Glomerular visceral epithelial cell (primary cell): ENCODE measurements at regions not wholly inside any gene's neighbourhood (a gene's known extent, or its start where the extent isn't known, plus 50 kb on each side); places are given as distances from the start of the nearest gene placed in this dataset.
A peak's percentile ranks its signal among the peaks of the same experiment; 100 is the strongest.

Source experiments
- DNase-seq: peaks from one replicate; pipeline ENCODE4 v3.0.0-alpha.2; 2016; ENCODE audit errors: extremely low spot score

DNA sequence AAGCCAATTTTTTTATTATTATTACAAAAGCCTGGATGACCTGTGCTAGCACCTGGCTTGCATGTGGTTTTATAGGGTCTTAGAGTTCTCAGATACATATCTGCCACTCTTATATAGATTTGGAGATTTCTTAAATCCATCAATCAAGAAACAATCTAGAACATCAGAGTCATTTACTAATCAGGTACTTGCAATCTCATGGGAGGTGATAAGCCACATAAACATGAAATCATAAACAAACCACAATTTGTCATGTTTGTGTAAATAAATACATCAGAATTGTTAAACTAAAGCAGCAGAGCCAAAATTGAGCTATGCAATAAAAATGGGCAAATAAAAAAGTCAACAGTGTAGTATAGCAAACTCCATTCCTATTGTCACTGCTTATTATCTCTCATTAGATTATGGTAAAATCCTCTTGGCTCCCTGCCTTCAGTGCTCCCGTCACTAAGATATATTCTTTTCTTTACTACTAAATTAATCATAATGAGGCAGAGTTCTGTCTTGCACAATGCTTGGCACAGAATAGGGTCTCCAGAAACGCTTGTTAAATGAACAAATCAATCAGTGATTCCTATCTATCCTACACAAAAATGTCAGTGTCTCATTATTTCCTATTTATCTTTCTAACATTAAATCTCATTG lies 108.7 kb upstream of the TTC29 start:
- no peak for DNase-seq

DNA sequence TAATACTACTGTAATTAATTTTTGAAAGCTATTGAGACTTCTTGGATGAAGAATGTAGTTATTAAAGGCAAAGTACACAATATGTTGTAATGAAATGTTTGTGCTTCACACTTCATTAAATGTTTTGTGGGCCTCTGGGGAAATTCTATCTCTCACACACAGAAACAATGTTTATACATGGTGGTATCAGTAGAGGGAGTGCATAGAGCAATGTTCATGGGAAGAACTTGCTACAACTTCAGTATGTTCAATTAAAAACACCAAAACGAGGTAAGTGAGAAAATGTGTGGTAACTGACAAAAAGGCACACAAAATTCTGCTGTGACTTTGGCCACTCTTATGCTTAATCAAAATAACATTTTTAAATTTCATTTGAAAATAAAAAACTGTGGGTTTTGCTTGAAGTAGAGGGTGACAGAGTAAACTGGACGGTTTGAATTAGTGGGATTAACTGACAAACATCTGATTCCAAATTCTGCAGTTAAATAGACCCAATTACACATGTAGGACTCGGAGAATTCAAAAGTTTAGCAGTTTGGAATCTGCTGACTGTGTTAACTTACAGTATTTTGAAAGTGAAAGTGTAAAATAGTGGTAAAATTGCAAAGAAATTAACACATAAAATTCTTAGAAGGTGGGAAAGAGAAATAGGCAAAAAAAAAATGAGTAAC lies 111.4 kb upstream of the TTC29 start:
- DNase-seq: peak; percentile 24

DNA sequence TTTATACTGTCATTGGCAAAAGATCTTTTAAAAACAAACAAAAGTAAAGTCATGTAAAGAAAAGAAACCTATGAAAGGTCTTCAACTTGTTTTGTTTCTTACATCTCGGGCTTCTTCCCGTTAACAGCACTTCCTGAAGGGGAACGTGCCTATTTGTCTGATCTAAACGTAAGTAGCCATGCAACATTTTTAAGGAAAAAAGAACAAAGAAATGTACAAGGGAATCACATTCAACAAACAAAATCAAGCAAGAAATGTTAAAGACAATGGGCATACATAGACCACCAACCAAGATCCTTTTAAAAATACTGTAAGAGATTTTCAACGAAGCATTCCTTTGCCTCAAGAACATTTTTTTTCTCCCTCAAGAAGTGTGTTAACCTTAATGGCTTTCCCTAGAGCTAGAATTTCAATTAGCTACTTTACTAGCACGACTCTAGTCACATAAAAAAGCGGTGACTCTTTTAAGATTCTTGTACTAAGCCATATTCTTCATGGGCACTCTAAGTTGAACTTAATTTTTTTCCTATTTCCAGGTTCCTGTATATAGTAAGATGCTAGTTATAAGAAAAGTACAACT lies 112.0 kb upstream of the TTC29 start:
- DNase-seq: peak; percentile 41

DNA sequence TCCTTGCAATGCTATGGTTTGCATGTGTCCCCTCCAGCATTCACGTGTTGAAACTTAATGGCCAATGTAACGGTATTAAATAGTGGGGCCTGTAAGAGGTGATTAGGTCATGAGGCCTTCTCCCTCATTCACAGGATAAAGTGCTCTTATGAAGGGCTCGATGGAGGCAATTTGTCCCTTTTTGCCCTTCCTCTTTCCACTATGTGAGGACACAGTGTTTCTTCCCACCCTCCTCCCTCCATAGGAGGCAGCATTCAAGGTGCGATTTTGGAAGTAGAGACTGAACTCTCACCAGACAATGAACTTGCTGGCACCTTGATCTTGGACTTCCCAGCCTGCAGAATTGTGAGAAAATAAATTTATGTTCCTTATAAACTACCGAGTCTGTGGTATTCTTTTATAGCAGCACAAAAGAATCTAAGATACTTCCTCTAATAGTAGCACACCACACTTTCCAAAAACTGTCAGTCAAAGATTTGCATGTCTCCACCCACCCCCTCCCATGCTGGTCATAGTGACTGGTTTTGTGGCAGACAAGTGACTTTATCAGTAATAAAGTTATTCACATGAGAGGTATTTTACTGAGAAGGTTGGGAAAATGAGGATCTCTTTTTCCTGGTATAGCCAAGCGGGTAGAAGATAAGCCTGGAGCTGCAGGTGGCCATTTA lies 113.5 kb upstream of the TTC29 start:
- no peak for DNase-seq

DNA sequence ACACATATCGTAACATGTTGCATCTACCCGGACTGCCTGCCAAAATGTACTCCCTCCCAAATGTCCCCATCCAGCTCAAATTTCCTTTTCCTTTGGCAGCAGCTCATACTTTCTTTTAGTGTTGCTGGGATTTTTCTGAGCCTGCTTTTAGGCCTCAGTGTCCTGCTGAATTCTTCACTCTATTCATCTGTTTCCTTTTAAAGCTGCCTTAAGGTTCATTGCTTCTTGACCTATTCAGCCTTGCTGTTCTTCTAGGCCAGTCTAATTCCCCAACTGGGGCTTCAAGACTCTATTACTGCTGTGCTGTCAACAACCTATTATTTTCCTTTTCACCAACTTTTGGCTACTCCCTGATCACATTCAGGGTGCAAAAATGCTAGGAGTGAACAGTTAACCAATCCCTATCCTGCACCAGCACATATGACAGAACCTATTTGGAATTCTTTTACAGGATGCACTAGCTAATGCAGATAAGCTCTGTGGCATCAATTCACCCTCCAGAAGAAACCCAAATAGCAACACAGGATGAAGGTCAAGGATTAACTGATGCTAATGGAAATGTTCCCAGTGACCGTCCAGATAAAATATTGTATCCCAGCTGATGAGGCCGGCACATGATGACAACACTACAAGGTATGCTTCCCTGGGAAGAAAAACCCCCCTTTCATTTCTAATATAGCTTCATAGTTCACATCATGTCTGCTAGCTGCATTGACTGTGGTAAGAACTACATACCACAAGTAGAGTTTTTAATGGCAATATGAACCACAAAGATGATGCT lies 114.7 kb upstream of the TTC29 start:
- peak; percentile 60 for DNase-seq

DNA sequence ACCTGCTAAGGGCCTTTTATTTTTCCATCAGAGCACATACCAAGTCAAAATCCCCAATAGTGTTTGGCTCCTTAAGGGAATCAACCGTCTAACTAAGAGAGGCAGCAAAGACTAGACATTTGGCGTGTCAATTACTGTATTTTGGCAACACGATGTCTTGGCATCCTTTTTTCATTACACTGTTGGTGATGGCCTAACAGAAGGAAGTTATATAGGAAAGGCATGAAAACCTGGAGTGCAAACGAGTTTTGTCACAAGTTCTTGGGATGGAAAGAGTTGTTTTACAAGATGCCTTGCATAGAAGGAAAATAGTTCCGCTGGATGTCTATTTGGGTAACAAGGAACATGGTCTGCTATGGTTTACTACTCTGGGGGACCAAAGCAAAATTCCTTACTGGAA lies 119.2 kb upstream of the TTC29 start:
- no peak for DNase-seq

DNA sequence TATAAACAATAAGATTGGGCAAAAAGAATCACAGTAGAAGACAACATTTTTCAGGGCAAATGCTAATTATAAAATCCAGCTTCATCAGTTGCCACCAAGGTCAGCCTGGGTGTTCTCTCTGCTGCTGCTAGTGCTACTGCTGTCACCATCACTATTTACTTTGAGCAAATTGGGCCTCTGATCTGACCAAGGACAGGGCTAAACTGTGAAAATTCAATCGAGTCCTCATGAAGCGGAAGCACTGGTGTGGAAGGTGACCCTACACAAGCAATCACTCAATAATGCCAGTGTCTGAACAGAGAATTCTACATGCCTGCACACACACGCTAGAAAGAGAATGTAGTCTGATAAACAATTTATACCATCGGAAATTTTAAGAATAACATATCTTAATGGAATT lies 122.9 kb upstream of the TTC29 start:
- DNase-seq: no peak

DNA sequence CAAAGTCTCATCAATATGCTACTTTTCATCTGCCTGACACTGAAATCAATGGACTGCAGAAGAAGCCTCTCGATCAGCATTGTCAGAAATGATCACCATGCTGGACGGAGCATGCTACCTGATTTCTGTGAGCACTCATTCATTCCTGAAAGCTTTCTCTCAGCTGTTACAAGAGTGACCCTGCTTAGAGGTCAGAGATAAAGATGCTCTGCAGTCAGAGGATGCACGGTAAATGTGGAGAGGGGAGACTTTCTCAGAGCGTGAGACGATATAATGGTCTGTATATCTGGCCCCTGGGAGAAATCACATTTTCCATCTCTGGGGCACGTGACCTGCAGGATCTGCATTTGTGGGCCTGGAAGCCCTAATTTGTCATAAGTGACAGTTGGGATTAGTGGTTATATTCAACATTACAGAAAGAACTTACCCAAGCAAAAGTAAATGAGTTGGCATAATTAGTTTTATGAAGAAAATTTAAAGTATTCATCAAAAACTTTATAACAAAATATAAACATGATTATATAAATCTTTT lies 125.6 kb upstream of the TTC29 start:
- no peak for DNase-seq

DNA sequence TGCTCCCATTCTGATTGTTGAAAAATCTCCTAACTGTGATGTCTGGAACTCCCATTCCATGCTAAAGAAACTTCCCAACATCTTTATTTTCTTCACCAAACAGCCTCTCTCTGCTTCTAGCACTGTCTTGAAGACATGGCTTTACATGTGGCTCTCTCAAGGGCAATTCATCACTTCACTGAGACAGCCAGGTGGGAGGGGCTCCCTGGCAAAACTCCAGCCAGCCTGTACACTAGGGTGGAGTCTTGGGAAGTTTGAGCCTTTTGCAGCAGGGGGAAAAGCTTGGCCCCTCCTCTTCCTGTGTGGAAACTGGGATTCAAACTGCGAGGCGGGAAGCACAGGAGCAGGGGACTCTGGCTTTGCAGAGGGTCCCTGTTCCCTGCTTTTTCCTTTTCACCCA lies 130.5 kb upstream of the TTC29 start:
- DNase-seq: no peak

DNA sequence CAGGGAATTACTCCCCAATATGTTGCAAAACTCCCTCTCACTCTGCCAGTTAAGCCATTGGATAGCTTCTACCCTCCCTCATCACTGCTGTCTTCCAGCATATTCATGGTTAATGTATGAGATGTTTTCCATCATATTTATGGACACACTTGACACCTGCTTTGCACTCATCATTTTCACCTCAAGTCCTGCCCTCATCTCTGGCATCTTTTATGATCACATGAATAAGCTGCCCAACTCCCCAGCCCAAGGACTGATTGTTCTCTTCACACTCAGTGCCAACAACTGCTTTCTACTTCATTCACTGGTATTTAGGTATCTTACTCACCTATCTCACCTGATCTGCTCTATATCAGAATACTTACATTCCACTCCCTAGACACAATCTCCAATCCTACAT lies 131.1 kb upstream of the TTC29 start:
- DNase-seq: no peak

DNA sequence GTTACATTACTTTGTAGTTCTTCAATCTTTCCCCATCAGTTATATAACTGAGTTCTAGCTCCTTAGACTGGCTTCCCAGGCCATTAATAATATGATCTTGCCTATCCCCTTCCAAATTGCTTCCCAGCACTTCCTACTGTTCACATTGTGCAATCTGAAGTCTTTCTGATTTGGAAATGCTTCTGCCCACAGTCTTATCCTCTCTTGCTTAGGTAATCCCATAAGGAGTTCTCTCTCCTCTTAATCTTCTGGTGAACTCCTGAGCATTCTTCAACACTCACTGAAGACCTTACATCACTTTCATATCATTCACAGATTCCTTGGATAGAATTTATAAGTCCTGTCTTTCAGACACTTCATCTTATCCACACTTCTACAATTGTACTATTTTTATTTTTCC lies 132.7 kb upstream of the TTC29 start:
- DNase-seq: no peak

DNA sequence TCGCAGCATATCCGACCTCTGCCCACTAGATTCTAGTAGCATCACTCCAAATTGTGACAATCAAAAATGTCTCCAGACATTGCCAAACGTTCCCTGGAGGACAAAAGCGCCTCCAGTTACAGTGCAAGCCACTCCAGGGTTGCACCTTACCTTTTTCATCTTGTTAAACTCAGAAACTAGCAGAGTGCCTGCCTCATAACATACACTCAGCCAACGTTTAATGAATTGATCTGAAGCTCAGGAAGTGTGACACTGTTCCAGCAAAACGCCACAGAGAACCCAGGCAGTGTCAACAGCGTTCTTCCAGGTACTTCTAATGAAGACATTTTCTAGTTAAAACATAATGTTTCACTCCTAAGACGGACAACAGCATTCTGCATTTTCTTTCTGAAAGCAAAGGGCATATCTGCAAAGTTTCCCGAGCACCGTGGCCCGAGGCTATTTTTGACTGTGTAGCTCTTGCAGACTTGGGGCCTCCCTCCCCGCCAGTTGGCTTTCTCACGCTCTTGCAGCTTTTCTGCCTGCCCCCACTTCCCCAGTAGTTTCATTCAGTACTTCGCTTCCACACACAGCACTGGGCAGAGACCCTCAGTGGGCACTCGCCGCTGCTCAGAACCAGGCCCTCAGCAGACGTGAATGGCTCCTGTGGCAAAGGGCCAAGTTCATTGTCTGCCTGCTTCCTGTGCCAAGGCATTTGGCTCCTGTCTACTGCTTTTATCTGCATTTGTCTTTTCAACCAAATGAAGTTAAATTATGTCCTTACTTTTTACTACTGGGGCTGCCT lies 133.4 kb upstream of the TTC29 start:
- DNase-seq: no peak

DNA sequence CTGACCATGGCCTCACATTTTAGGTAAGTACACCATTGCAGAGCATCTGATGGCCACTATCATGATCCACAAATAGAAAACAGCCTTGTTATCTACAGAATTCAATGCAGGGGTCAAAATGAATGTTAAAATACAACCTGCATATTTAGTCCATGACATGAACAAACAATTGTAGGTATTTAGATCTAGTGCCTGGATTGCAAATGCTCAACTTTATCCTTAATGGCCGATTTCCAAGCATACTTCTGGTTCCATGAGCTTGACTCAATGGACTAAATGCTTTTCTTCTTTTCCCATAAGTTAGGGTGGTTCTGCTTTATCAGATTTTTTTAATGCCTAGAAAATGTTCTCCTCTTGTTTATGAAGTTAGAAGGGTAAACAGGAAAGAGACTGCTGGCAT lies 139.2 kb upstream of the TTC29 start:
- no peak for DNase-seq

DNA sequence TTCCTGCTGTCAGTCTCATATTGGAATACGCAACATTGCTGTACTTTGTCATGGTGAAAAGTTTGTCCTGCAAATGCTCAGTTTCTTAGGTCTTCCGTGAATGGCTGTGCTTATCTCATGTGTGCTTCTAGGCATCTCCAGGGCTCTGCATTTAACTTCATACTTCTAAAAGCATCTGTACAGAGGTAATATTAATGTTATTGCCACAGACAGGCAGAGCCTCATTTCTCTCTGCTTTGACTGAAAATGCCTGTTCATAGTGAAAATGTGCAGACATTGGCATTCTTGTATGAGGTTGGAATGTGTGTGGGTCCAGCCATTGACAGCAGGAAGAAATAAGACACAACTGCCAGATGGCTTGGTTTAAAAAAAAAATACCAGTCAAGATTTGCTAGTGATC lies 140.1 kb upstream of the TTC29 start:
- DNase-seq: no peak

DNA sequence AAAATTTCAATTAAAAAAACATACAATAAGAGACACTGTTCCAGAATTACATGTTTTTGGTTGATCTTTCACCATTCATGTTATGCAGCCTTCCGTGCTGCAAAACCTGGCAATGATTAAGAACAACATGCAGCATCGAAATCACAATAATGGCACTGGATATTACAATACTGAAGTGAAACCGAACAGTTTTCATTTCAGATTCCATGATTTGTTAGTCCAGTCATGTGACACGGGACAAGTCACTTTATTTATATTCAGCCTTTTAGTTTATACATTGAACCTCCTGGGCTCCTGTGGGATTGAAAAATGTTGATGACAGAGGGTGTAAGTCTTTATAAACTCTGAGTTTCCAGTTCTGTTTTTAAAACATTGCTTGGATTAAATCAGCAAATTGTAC lies 142.5 kb upstream of the TTC29 start:
- no peak for DNase-seq

DNA sequence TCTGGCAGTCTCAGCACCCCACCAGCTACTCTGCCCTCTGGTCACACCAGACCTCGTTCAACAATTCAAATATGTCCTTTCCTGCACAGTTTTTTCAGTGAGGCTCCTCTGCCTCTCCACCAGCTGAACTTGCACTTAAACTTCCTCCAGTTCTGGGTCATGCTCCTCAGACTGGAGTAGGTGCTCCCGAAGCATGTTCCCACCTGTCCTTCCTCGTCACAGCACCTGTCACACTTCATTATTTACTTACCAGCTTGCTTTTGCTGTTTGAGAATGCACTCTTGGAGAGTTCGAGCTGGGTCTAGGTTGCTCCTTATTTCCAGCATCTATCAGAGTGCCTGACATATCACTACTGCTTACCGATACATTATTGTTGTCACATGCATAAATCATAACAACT lies 144.8 kb upstream of the TTC29 start:
- DNase-seq: no peak

DNA sequence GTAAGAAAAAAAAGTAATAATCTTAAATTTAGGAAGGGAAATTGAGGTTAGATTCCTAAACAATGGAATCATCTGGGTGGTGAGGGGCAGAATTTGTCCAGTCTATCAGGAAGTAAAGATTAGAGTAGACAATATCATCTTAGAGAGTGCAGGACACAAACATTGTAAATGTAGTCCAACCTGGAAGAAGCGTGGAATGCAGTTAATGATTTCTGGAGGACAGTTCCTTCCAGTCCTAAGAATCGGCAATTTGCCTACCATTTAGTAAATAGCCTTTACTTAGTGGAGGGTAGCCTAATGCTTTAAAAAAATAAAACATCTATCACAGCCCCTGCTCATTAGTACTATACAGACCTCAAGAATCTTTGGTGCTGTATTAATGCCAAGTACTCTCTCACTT lies 147.5 kb upstream of the TTC29 start:
- DNase-seq: peak; percentile 31

DNA sequence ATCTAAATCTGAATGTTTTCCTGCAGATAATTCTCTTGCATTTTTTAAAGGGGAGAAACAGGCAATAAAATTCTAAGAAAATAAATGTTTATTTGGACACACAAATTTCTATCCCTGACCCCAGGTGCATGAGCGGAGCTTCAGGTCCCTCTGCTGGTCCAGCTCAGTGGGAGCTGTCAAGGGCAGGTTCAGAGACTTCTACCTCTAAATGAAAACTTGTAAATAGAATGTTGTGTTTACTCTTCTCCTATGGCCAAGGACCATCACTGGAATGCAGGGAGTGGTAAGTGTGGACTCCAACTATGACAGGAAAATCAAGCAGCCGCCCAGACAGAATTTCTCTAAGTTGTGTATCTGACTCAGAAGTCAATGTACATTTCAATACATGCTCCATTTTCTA lies 148.6 kb upstream of the TTC29 start:
- no peak for DNase-seq

DNA sequence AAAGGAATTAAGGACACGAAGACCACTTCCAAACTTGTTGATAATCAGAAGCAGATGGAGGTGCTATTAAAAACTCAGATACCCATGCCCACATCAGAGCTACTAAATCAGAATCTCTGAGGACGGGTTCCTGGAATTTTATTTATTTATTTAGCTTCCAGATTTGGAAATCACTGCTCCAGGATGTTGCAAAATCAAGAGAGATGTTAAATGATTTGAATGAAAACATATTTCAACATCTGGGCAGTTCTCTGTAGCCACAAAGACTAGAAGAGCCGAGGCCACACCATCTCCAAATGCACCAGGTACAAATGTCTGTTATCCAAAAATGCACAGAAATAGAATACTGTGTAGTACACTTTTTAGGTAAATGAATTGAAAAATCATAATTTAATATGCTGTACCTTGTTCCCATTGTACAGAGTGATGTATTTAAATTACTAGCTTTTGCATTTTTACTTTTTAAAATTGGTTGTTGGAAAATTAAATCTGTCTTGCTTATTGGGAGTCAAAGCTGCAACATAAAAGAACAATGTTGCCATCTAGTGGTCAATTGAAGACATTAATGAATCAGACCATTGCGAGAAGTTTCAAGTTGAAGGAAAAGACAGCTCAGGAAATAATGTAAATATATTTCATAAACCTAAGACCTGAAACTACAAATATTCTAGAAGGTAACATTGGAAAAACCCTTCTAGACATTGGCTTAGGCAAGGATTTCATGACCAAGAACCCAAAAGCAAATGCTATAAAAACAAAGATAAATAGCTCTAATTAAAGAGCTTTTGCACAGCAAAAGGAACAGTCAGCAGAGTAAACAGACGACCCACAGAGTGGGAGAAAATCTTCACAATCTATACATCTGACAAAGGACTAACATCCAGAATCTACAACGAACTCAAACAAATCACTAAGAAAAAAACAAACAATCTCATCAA lies 151.3 kb upstream of the TTC29 start:
- peak; percentile 46 for DNase-seq

DNA sequence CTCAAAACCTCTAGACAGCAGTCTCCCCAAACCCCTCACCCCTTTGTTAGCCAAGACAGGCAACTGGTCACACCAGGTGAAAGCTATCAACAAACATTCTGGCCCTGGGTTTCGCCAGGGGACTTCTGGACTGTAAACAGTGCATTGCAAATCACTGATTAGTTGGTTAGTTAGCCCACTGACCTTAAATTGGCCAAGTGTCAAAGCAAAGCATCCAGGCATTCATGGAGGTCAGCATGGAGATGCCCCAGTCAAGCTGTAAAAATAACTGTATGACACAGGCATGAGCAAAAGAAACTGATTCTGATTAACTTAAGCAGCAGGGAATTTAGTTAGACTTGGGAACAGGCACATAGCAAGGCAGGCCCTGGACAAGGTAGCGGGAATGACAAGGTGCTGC lies 156.0 kb upstream of the TTC29 start:
- no peak for DNase-seq
